ENCODE measurements at regions not wholly inside any gene's neighbourhood (a gene's known extent, or its start where the extent isn't known, plus 50 kb on each side); places are given as distances from the start of the nearest gene placed in this dataset.

DNA sequence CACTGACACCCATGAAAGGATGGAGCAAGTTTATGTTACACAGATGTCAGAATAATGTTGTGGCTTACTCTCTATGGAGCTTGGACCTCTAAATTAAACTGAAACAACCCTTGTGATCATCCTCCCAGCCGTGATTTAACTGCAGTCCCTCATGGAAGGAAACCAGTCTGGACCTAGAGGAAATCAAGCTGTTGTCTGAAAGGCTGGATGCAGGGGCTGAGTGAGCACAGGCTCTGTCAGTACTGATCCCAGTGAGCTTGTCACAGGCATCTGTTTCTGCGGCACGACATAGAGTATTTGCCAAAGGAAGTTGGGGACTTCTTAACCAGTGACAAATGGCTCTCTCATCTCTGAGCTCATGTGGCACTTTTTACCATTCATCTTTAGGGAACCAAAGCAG lies 282.9 kb upstream of the MAP3K1 start:
- Histone ChIP-seq H3K9me3 (no peaks in the 10 kb centered on the region), H3K4me1 (replicated peaks) (no peaks in the 10 kb centered on the region), H3K36me3 (no peaks in the 10 kb centered on the region), H3K27me3 (replicated peaks; ENCODE audit: insufficient read depth) (no peaks in the 10 kb centered on the region), H3K4me3 (no peak overlapping the region), H3K27ac (no peak overlapping the region)
- DNase-seq (ENCODE audit: low spot score): no peak
- intact Hi-C loops (cut with DNase I): no loop called here
- TF ChIP-seq POLR2AphosphoS5 (IDR thresholded peaks at IDR 0.05): no peak
- no peak for TF ChIP-seq POLR2A (IDR thresholded peaks at IDR 0.05)
- 42% methylated on average over 3 of the region's 3 CpGs for WGBS

DNA sequence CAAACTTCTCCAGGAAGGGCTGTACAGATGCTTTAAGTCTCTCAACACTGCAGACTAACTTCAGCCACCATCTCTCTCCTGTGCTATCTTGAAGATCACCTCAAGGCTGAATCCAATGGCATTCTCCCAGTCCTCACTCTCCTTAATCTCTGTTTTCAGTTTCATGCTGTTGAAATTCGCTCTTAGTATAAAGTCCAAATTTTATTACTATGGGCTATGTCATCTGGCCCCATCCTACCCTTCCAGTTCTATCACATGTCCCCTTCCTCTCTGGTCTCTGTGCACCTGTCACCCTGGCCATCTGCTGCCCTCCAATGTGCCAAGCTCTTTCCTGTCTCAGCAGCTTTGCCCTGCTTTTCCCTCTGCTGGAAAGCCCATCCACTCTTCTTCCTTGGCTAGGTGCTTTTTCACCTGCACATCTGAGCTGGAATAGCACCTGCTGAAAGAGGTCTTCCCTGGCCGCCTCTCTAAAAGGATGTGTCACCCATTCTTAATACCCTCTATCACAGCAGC lies 284.7 kb upstream of the MAP3K1 start:
- H3K36me3 ChIP-seq: no peaks in the 10 kb centered on the region
- intact Hi-C loops (cut with DNase I): no loop called here
- TF ChIP-seq POLR2AphosphoS5 (IDR thresholded peaks at IDR 0.05) (no peak), POLR2A (IDR thresholded peaks at IDR 0.05) (no peak), CTCF (IDR thresholded peaks at IDR 0.05) (no peak)
- no peak for DNase-seq (ENCODE audit: low spot score)
- no peaks in the 10 kb centered on the region for H3K4me1 ChIP-seq (replicated peaks)
- no peak overlapping the region for H3K27ac ChIP-seq
- WGBS: 95% methylated on average over 2 of the region's 2 CpGs
- no peak overlapping the region for H3K4me3 ChIP-seq
- H3K9me3 ChIP-seq: no peaks in the 10 kb centered on the region
- no peaks in the 10 kb centered on the region for H3K27me3 ChIP-seq (replicated peaks; ENCODE audit: insufficient read depth)

DNA sequence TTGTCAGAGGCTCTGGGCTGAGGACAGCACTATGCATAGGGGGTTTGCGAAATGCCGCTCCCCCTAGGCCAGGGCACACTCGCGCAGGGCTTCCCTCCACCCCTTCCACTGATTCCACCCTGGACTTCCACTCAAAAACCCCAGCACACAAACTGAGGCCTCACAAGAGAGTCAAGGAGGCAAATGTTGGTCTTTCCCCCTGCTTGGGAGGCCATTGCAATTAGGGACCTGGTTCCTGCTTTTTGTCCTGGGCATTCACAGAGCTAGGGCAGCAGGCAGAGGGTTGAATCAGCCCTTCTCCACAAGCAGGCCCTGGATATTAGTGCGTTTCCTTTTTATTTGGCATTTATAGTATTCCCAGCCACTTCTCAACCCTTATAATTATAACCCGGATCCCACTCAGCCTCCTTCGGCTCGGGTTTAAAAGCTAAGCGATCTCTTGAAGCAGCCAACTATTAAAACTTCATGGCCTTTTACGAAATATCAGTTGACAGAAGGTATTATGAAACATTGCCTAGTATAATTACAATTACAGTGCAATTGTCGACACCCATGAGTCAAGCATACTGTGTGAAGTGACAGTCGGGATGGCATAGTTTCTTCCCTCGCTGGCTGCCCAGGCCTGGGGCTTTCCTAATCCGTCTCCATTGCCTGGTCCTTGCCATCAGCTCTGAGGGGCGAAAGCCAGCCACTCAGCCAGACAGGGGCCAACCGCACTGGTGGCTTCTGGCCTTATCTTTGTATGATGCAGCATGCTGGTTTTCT lies 285.5 kb upstream of the MAP3K1 start:
- Histone ChIP-seq H3K4me3 (no peak overlapping the region), H3K36me3 (no peaks in the 10 kb centered on the region), H3K27ac (no peak overlapping the region), H3K27me3 (replicated peaks; ENCODE audit: insufficient read depth) (no peaks in the 10 kb centered on the region), H3K4me1 (replicated peaks) (peaks cover 2% of the 10 kb centered on the region), H3K9me3 (no peaks in the 10 kb centered on the region)
- TF ChIP-seq POLR2A (IDR thresholded peaks at IDR 0.05) (no peak), CTCF (IDR thresholded peaks at IDR 0.05) (no peak), POLR2AphosphoS5 (IDR thresholded peaks at IDR 0.05) (peak; percentile 25)
- no peak for DNase-seq (ENCODE audit: low spot score)
- 67% methylated on average over 16 of the region's 16 CpGs for WGBS
- intact Hi-C loops (cut with DNase I): no loop called here

DNA sequence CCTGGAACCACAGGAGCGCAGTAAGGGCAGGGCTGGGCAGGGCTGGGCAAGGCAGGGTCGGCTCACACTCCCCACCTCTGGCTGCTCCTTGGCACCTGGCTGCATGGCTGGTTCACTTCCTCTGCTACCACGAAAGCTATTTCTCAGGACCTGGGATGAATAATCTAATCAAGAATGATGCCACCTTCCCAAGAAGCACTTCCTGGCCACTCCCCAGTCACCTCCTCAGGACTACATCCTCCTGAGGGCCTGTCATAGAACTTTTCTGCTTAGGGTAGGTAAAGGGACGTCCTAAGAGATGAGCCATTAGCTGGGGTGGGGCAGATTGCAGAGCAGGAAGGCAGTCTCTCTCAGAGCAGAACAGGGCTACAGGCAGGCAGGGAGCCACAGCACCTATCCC lies 288.2 kb upstream of the MAP3K1 start:
- no peak overlapping the region for H3K4me3 ChIP-seq
- H3K9me3 ChIP-seq: no peaks in the 10 kb centered on the region
- intact Hi-C loops (cut with DNase I): no loop called here
- no peaks in the 10 kb centered on the region for H3K27me3 ChIP-seq (replicated peaks; ENCODE audit: insufficient read depth)
- 68% methylated on average over 4 of the region's 4 CpGs for WGBS
- TF ChIP-seq POLR2A (IDR thresholded peaks at IDR 0.05) (no peak), POLR2AphosphoS5 (IDR thresholded peaks at IDR 0.05) (no peak), CTCF (IDR thresholded peaks at IDR 0.05) (no peak)
- H3K36me3 ChIP-seq: no peaks in the 10 kb centered on the region
- peaks cover 2% of the 10 kb centered on the region for H3K4me1 ChIP-seq (replicated peaks)
- no peak overlapping the region for H3K27ac ChIP-seq
- no peak for DNase-seq (ENCODE audit: low spot score)

- Histone ChIP-seq H3K9me3 (no peaks in the 10 kb centered on the region), H3K4me3 (no peak overlapping the region), H3K27ac (no peak overlapping the region), H3K27me3 (replicated peaks; ENCODE audit: insufficient read depth) (no peaks in the 10 kb centered on the region), H3K36me3 (no peaks in the 10 kb centered on the region), H3K4me1 (replicated peaks) (peaks cover 2% of the 10 kb centered on the region)
- 34% methylated on average over 3 of the region's 3 CpGs for WGBS
- intact Hi-C loops (cut with DNase I): no loop called here
- DNase-seq (ENCODE audit: low spot score): peak; percentile 29
- TF ChIP-seq POLR2AphosphoS5 (IDR thresholded peaks at IDR 0.05) (no peak), POLR2A (IDR thresholded peaks at IDR 0.05) (no peak), CTCF (IDR thresholded peaks at IDR 0.05) (no peak)
These were observed 290.2 kb upstream of the MAP3K1 start for GRCh38 chr5:56525113-56525512.

All from prostate gland (tissue), 2 donors.